Astrocyte (in vitro differentiated cells and primary cell): ENCODE measurements at regions not wholly inside any gene's neighbourhood (a gene's known extent, or its start where the extent isn't known, plus 50 kb on each side); places are given as distances from the start of the nearest gene placed in this dataset.

Source experiments
- DNase-seq: peaks from one replicate; pipeline ENCODE4 v3.0.0-alpha.2; 2010; ENCODE audit warnings: low read depth
- FAIRE-seq: peaks from 2 replicates; lab custom pipeline; 2011; peaks lifted over from hg19 to GRCh38; lab: Jason Lieb, UNC
- H2AFZ ChIP-seq: 2 replicates; pipeline ENCODE4 v1.6.0; 2012; ENCODE audit warnings: low read depth, low read length, inconsistent platforms
- H3K27ac ChIP-seq: 2 replicates; pipeline ENCODE4 v1.5.1; 2011; ENCODE audit warnings: low read depth, low read length, inconsistent platforms
- H3K27me3 ChIP-seq: 2 replicates; pipeline ENCODE4 v1.6.0; 2011; ENCODE audit warnings: low read length, inconsistent platforms; ENCODE audit not compliant: insufficient read depth
- H3K36me3 ChIP-seq: 2 replicates; pipeline ENCODE4 v1.5.1; 2011; ENCODE audit warnings: low read length, inconsistent platforms; ENCODE audit not compliant: insufficient read depth
- H3K4me1 ChIP-seq: 2 replicates; pipeline ENCODE4 v1.5.1; 2011; ENCODE audit warnings: low read length, inconsistent platforms; ENCODE audit not compliant: insufficient read depth
- H3K4me2 ChIP-seq: 2 replicates; pipeline ENCODE4 v1.6.0; 2012; ENCODE audit warnings: low read length, inconsistent platforms
- H3K4me3 ChIP-seq: 2 replicates; pipeline ENCODE4 v1.5.1; 2011; ENCODE audit warnings: low read depth, mild to moderate bottlenecking, low read length, inconsistent platforms; ENCODE audit not compliant: insufficient read depth
- H3K79me2 ChIP-seq: 2 replicates; pipeline ENCODE4 v1.6.0; 2012; ENCODE audit warnings: mild to moderate bottlenecking, low read length, inconsistent platforms; ENCODE audit not compliant: insufficient read depth
- H3K9ac ChIP-seq: 2 replicates; pipeline ENCODE4 v1.6.0; 2012; ENCODE audit warnings: mild to moderate bottlenecking, low read length, inconsistent platforms
- H3K9me3 ChIP-seq: 2 replicates; pipeline ENCODE4 v1.5.1; 2012; ENCODE audit warnings: low read depth, mild to moderate bottlenecking, low read length, inconsistent platforms; ENCODE audit not compliant: insufficient read depth
- H4K20me1 ChIP-seq: 2 replicates; pipeline ENCODE4 v1.6.0; 2012; ENCODE audit warnings: low read length, inconsistent platforms; ENCODE audit not compliant: insufficient read depth
- H3K27ac Mint-ChIP-seq: one replicate; pipeline ENCODE4 v1.8.0; 2021; ENCODE audit warnings: mild to moderate bottlenecking, mixed read lengths; ENCODE audit not compliant: unreplicated experiment
- H3K27me3 Mint-ChIP-seq: one replicate; pipeline ENCODE4 v1.8.0; 2021; ENCODE audit warnings: low read depth, mixed read lengths; ENCODE audit not compliant: unreplicated experiment
- H3K36me3 Mint-ChIP-seq: one replicate; pipeline ENCODE4 v1.8.0; 2021; ENCODE audit warnings: low read depth, mixed read lengths; ENCODE audit not compliant: unreplicated experiment
- H3K4me1 Mint-ChIP-seq: one replicate; pipeline ENCODE4 v1.8.0; 2021; ENCODE audit warnings: low read depth, mixed read lengths; ENCODE audit not compliant: unreplicated experiment
- H3K4me3 Mint-ChIP-seq: one replicate; pipeline ENCODE4 v1.8.0; 2021; ENCODE audit warnings: mild to moderate bottlenecking, moderate library complexity, mixed read lengths; ENCODE audit not compliant: unreplicated experiment
- H3K9me3 Mint-ChIP-seq: one replicate; pipeline ENCODE4 v1.8.0; 2021; ENCODE audit warnings: mild to moderate bottlenecking, mixed read lengths; ENCODE audit not compliant: unreplicated experiment
- EZH2 ChIP-seq: IDR thresholded peaks from 2 replicates; pipeline ENCODE4 v1.6.1; 2012; ENCODE audit warnings: mild to moderate bottlenecking, low read length, inconsistent platforms; ENCODE audit not compliant: insufficient read depth
- TF ChIP-seq, protein P1 (sequence below): IDR thresholded peaks from 2 replicates; pipeline ENCODE4 v1.5.1; 2011; ENCODE audit warnings: low read depth, mild to moderate bottlenecking, inconsistent platforms, low read length, moderate library complexity; ENCODE audit not compliant: insufficient read depth

DNA sequence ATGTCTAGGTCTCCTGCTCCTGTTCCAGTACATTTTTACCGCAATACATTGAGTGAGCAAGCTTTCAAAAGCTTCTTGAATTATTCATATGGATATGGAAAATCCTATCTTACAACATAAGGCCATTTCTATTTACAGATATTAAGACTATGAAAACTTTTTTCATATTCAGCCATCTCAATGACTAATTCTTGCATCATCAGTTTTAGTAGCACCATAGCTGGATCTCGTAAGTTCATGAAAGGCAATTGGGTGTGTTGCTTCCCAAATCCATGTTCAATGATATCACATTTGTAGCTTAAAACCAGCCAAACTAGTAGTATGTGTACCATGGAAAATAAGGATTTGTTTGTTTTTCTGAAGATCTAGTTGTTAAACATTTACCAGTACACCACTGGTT, 118.3 kb upstream of the GABRA2 start:
- no peak overlapping the region for H3K27ac ChIP-seq
- Mint-ChIP-seq H3K27ac (no peak overlapping the region), H3K36me3 (no peaks in the 10 kb centered on the region), H3K4me1 (no peaks in the 10 kb centered on the region), H3K4me3 (no peak overlapping the region), H3K9me3 (no peaks in the 10 kb centered on the region), H3K27me3 (no peaks in the 10 kb centered on the region)
- no peak for TF ChIP-seq EZH2
- TF ChIP-seq, protein P1, sequence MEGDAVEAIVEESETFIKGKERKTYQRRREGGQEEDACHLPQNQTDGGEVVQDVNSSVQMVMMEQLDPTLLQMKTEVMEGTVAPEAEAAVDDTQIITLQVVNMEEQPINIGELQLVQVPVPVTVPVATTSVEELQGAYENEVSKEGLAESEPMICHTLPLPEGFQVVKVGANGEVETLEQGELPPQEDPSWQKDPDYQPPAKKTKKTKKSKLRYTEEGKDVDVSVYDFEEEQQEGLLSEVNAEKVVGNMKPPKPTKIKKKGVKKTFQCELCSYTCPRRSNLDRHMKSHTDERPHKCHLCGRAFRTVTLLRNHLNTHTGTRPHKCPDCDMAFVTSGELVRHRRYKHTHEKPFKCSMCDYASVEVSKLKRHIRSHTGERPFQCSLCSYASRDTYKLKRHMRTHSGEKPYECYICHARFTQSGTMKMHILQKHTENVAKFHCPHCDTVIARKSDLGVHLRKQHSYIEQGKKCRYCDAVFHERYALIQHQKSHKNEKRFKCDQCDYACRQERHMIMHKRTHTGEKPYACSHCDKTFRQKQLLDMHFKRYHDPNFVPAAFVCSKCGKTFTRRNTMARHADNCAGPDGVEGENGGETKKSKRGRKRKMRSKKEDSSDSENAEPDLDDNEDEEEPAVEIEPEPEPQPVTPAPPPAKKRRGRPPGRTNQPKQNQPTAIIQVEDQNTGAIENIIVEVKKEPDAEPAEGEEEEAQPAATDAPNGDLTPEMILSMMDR, result no peak
- H3K4me3 ChIP-seq, result no peak overlapping the region
- H3K9ac ChIP-seq, result no peak overlapping the region
- no peaks in the 10 kb centered on the region for H3K27me3 ChIP-seq
- no peaks in the 10 kb centered on the region for H3K9me3 ChIP-seq
- H3K4me1 ChIP-seq, result no peaks in the 10 kb centered on the region
- H3K4me2 ChIP-seq, result no peak overlapping the region
- no peaks in the 10 kb centered on the region for H3K79me2 ChIP-seq
- no peak for DNase-seq
- H2AFZ ChIP-seq, result no peak overlapping the region
- no peaks in the 10 kb centered on the region for H4K20me1 ChIP-seq
- no peaks in the 10 kb centered on the region for H3K36me3 ChIP-seq
- no peak for FAIRE-seq

DNA sequence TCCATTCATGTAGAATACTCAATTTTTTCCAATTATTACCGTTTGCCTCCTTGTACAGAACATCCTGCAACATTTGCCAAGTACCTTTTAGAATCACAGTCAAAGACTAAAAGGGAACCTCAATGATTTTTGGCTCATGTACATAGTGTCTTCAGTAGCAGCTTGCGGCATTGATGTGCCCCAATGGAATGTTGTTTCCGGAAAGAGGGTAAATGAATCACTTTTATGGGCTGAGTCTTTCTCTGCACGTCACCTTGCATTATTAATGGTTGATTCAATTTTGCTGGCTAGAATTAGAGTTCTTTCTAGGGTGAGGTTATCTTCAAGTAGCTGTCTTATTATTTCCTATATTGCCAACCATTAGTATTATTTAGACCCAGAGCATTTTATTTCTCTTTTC, 116.9 kb upstream of the GABRA2 start:
- no peak for TF ChIP-seq EZH2
- TF ChIP-seq, protein P1, result no peak
- Histone ChIP-seq H3K4me1 (no peaks in the 10 kb centered on the region), H3K4me3 (no peak overlapping the region), H3K9ac (no peak overlapping the region), H3K4me2 (no peak overlapping the region), H4K20me1 (no peaks in the 10 kb centered on the region), H3K9me3 (no peaks in the 10 kb centered on the region), H3K79me2 (no peaks in the 10 kb centered on the region), H2AFZ (no peak overlapping the region), H3K36me3 (no peaks in the 10 kb centered on the region), H3K27ac (no peak overlapping the region), H3K27me3 (no peaks in the 10 kb centered on the region)
- no peaks in the 10 kb centered on the region for H3K27me3 Mint-ChIP-seq
- H3K4me1 Mint-ChIP-seq, result no peaks in the 10 kb centered on the region
- no peaks in the 10 kb centered on the region for H3K9me3 Mint-ChIP-seq
- H3K27ac Mint-ChIP-seq, result no peak overlapping the region
- no peak overlapping the region for H3K4me3 Mint-ChIP-seq
- FAIRE-seq (no peak), DNase-seq (peak; percentile 0)
- H3K36me3 Mint-ChIP-seq, result no peaks in the 10 kb centered on the region

DNA sequence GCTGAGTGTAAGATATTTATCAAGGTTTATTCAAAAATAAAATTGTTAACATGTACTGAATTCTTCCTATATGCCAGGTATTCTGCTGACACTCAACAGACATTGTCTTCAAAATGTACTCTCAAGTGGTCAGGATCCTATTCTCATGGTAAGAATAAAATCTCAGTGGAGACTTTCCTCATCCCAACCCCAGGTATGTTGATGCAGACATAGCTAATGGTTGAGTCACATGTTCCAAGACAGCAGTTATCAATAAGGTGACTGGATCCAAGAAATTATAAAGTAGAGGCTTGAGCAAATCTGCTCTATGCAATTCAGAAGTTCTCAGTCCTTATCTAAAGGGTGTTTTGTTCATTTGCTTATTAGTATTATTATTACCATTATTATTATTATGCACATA, 115.2 kb upstream of the GABRA2 start:
- no peaks in the 10 kb centered on the region for H3K4me1 ChIP-seq
- H4K20me1 ChIP-seq, result no peaks in the 10 kb centered on the region
- DNase-seq, result no peak
- H3K4me2 ChIP-seq, result no peak overlapping the region
- H3K27me3 Mint-ChIP-seq, result no peaks in the 10 kb centered on the region
- no peak overlapping the region for H3K27ac Mint-ChIP-seq
- H3K4me3 Mint-ChIP-seq, result no peak overlapping the region
- no peaks in the 10 kb centered on the region for H3K36me3 ChIP-seq
- H3K27ac ChIP-seq, result no peak overlapping the region
- no peaks in the 10 kb centered on the region for H3K27me3 ChIP-seq
- no peak overlapping the region for H2AFZ ChIP-seq
- no peak overlapping the region for H3K4me3 ChIP-seq
- no peak for FAIRE-seq
- no peaks in the 10 kb centered on the region for H3K9me3 ChIP-seq
- H3K36me3 Mint-ChIP-seq, result no peaks in the 10 kb centered on the region
- H3K9me3 Mint-ChIP-seq, result no peaks in the 10 kb centered on the region
- TF ChIP-seq, protein P1, result no peak
- TF ChIP-seq EZH2, result no peak
- no peaks in the 10 kb centered on the region for H3K4me1 Mint-ChIP-seq
- H3K9ac ChIP-seq, result no peak overlapping the region
- no peaks in the 10 kb centered on the region for H3K79me2 ChIP-seq
